Activated T-cell treated with anti-CD3 and anti-CD28 coated beads, Interleukin-2, amount 50 U/mL, for 72 hours (primary cell): ENCODE measurements at regions not wholly inside any gene's neighbourhood (a gene's known extent, or its start where the extent isn't known, plus 50 kb on each side); places are given as distances from the start of the nearest gene placed in this dataset.

Experiments
- ATAC-seq, 2 donors: fragments of 150-1000 bp; cut with Tn5 transposase; replicated peaks in 1 of 2; 2 replicates each; pipeline ENCODE4 v1.10.0; 2021; ENCODE audit warnings: moderate library complexity in 2 of 2, mild to moderate bottlenecking in 1 of 2
- DNase-seq, 2 donors: peaks; one replicate each; pipeline ENCODE4 v3.0.0; 2021 to 2022; ENCODE audit warnings: mixed read lengths in 1 of 2
- H3K27ac Mint-ChIP-seq: one replicate; pipeline ENCODE4 v1.8.0; 2022; ENCODE audit warnings: mild to moderate bottlenecking, moderate library complexity, mixed read lengths
- H3K27me3 Mint-ChIP-seq: one replicate; pipeline ENCODE4 v1.8.0; 2022; ENCODE audit warnings: low read depth, mixed read lengths
- H3K36me3 Mint-ChIP-seq, 2 donors: one replicate each; pipeline ENCODE4 v1.8.0; 2022; ENCODE audit warnings: mixed read lengths in 2 of 2, mild to moderate bottlenecking in 1 of 2; ENCODE audit not compliant: insufficient read depth in 2 of 2
- H3K4me1 Mint-ChIP-seq: one replicate; pipeline ENCODE4 v1.8.0; 2022; ENCODE audit warnings: low read depth, mixed read lengths
- H3K4me3 Mint-ChIP-seq, 2 donors: one replicate each; pipeline ENCODE4 v1.8.0; 2022; ENCODE audit warnings: mild to moderate bottlenecking in 2 of 2, mixed read lengths in 2 of 2, moderate library complexity in 2 of 2
- H3K9me3 Mint-ChIP-seq, 2 donors: one replicate each; pipeline ENCODE4 v1.8.0; 2022; ENCODE audit warnings: mixed read lengths in 2 of 2

GRCh38 chr15:62711691-62712454 lies 330.7 kb upstream of the TPM1 start:
- Mint-ChIP-seq H3K4me3 (peak overlapping the region; percentile 41 to 42), H3K27me3 (peaks cover 4% of the 10 kb centered on the region), H3K27ac (peak overlapping the region; percentile 77), H3K9me3 (no peaks in the 10 kb centered on the region), H3K36me3 (no peaks in the 10 kb centered on the region), H3K4me1 (peaks cover 19% of the 10 kb centered on the region)
- DNase-seq (peak; percentile 43 to 48), ATAC-seq (peak; percentile 98)

- peak; percentile 38 to 42 for ATAC-seq
- no peaks in the 10 kb centered on the region for H3K9me3 Mint-ChIP-seq
- H3K4me3 Mint-ChIP-seq = peak overlapping the region in 1 of 2 donors; percentile 41
- peaks cover 19% of the 10 kb centered on the region for H3K4me1 Mint-ChIP-seq
- no peak for DNase-seq
- peaks cover 4% of the 10 kb centered on the region for H3K27me3 Mint-ChIP-seq
- H3K27ac Mint-ChIP-seq = peak overlapping the region; percentile 77
- no peaks in the 10 kb centered on the region for H3K36me3 Mint-ChIP-seq
These were observed 330.1 kb upstream of the TPM1 start for GRCh38 chr15:62712455-62712839.

DNA sequence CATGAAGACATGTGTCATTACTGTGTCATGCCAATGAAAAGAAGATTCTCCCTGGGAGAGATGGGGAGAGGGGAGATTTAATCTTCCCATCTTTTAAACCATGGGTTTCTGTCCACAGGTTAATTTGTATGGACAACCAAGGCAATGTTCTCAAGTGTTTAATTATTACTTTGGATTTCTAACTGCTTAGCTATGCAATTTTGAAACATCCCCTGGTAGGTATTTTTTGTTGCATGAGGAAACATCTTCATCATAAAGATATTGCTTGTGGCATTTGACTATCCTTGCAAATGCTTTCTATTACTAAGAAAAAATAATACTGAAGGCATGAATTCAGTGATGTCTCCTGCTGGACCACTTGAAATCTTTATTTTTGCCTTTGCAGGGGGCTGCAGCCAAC lies 326.6 kb upstream of the TPM1 start:
- H3K36me3 Mint-ChIP-seq = no peaks in the 10 kb centered on the region

DNA sequence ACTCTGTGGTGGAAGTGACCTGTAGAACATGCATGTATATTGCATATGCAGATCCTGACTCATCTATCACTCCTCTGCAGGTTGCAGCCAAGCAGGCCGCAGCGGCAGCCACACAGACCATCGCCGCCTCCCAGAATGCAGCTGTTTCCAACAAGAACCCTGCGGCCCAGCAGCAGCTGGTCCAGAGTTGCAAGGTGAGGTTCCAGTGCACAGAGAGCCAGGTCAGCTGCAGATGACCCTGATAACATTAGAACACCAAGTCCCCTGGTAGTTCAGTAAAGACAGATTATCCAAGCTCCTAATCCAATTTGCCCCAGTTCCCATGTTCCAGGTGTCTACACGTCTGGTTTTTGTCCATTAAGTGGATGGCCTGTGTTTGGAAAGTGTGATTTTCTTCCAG lies 325.1 kb upstream of the TPM1 start:
- H3K27me3 Mint-ChIP-seq = no peaks in the 10 kb centered on the region
- no peaks in the 10 kb centered on the region for H3K36me3 Mint-ChIP-seq
- H3K4me3 Mint-ChIP-seq = no peak overlapping the region
- H3K4me1 Mint-ChIP-seq = peaks cover 1% of the 10 kb centered on the region
- H3K9me3 Mint-ChIP-seq = no peaks in the 10 kb centered on the region
- no peak overlapping the region for H3K27ac Mint-ChIP-seq
- ATAC-seq (no peak), DNase-seq (no peak)

More for the DNA sequence above, 326.6 kb upstream of the TPM1 start:
- peaks cover 17% of the 10 kb centered on the region for H3K4me1 Mint-ChIP-seq
- H3K9me3 Mint-ChIP-seq = no peaks in the 10 kb centered on the region
- no peak for DNase-seq
- no peaks in the 10 kb centered on the region for H3K27me3 Mint-ChIP-seq
- H3K4me3 Mint-ChIP-seq = no peak overlapping the region
- ATAC-seq = no peak
- H3K27ac Mint-ChIP-seq = no peak overlapping the region

- DNase-seq = no peak
- no peaks in the 10 kb centered on the region for H3K4me1 Mint-ChIP-seq
- no peak overlapping the region for H3K27ac Mint-ChIP-seq
- H3K9me3 Mint-ChIP-seq = no peaks in the 10 kb centered on the region
- ATAC-seq = no peak
- no peak overlapping the region for H3K4me3 Mint-ChIP-seq
- H3K27me3 Mint-ChIP-seq = no peaks in the 10 kb centered on the region
- H3K36me3 Mint-ChIP-seq = no peaks in the 10 kb centered on the region
These were observed 323.2 kb upstream of the TPM1 start for GRCh38 chr15:62719316-62719715.

GRCh38 chr15:62722237-62722636 lies 320.3 kb upstream of the TPM1 start:
- Mint-ChIP-seq H3K27me3 (no peaks in the 10 kb centered on the region), H3K36me3 (no peaks in the 10 kb centered on the region), H3K27ac (no peak overlapping the region), H3K4me3 (no peak overlapping the region), H3K9me3 (no peaks in the 10 kb centered on the region), H3K4me1 (no peaks in the 10 kb centered on the region)
- ATAC-seq (no peak), DNase-seq (no peak)

DNA sequence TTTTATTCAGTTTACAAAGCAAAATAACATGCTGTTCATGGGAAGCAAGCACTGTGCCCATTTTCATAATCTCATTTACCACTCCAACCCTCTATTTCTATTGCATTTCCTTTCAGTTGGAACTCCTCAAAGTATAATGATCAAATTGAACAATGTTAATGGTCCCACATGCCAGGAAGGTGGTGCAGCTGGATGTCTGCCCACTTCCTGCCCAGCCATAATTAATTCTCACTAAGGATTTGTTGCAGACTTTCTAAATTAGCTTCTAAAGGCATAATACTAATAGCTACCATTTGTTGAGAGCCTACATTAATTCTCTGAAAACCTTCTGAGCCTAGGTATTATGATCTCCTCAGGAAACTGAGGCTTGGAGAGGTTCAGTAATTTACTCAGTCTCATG lies 316.1 kb upstream of the TPM1 start:
- no peak for ATAC-seq
- H3K4me1 Mint-ChIP-seq = no peaks in the 10 kb centered on the region
- H3K27ac Mint-ChIP-seq = no peak overlapping the region
- H3K36me3 Mint-ChIP-seq = no peaks in the 10 kb centered on the region
- H3K9me3 Mint-ChIP-seq = peaks cover 0 to 3% of the 10 kb centered on the region in 2 donors
- no peak for DNase-seq
- H3K27me3 Mint-ChIP-seq = peaks cover 10% of the 10 kb centered on the region
- no peak overlapping the region for H3K4me3 Mint-ChIP-seq

GRCh38 chr15:62727501-62727900 lies 315.0 kb upstream of the TPM1 start:
- Mint-ChIP-seq H3K9me3 (peaks cover 0 to 3% of the 10 kb centered on the region in 2 donors), H3K27me3 (peaks cover 10% of the 10 kb centered on the region), H3K4me1 (no peaks in the 10 kb centered on the region), H3K27ac (no peak overlapping the region), H3K36me3 (no peaks in the 10 kb centered on the region), H3K4me3 (no peak overlapping the region)
- ATAC-seq (no peak), DNase-seq (no peak)

DNA sequence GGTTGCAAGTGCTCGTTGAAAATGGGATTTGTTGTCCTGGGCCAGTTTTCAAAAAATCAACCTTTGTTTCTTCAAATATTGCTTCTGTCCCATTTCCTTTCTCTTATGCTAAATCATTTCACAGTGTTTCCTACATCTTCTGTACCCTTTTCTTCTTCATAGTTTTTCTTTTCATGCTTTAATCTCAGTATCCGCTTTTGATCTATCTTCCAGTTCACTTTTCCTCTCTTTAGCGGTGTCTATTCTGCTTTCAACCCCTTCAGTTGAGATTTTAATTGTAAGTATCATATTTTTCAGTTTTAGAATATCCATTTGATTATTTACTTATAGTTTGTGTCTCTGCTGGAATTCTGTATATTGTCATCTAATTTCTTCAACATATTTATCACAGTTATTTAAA lies 311.7 kb upstream of the TPM1 start:
- peaks cover 16% of the 10 kb centered on the region for H3K27me3 Mint-ChIP-seq
- no peak for DNase-seq
- no peaks in the 10 kb centered on the region for H3K4me1 Mint-ChIP-seq
- ATAC-seq = no peak
- peaks cover 0 to 3% of the 10 kb centered on the region in 2 donors for H3K9me3 Mint-ChIP-seq
- no peak overlapping the region for H3K4me3 Mint-ChIP-seq
- no peak overlapping the region for H3K27ac Mint-ChIP-seq
- no peaks in the 10 kb centered on the region for H3K36me3 Mint-ChIP-seq

- no peak overlapping the region for H3K27ac Mint-ChIP-seq
- ATAC-seq (no peak), DNase-seq (no peak)
- H3K27me3 Mint-ChIP-seq = peaks cover 16% of the 10 kb centered on the region
- no peaks in the 10 kb centered on the region for H3K4me1 Mint-ChIP-seq
- no peak overlapping the region for H3K4me3 Mint-ChIP-seq
- peaks cover 0 to 3% of the 10 kb centered on the region in 2 donors for H3K9me3 Mint-ChIP-seq
- no peaks in the 10 kb centered on the region for H3K36me3 Mint-ChIP-seq
These were observed 310.5 kb upstream of the TPM1 start for GRCh38 chr15:62732078-62732477.

DNA sequence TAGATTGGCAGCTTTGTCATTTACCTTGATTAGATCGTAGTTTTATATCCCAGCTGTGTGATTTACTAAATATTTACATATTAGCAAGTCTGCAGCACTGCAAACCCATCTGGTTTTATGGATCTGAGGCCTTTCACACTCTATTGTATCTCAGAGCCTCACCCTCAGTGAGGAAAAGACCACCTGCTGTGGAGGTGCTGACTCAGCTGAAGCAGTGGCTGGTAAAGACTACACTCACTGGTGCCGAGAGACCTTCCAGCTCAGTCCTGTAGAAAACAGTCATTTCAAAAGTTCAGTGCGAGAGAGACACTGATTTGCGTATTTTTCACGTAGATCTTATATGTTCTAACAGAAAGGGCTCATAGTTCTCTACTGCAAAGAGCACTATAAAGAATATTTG lies 307.8 kb upstream of the TPM1 start:
- Mint-ChIP-seq H3K4me1 (no peaks in the 10 kb centered on the region), H3K27me3 (peaks cover 16% of the 10 kb centered on the region), H3K4me3 (no peak overlapping the region), H3K27ac (no peak overlapping the region), H3K36me3 (no peaks in the 10 kb centered on the region), H3K9me3 (peaks cover 0 to 3% of the 10 kb centered on the region in 2 donors)
- ATAC-seq (no peak), DNase-seq (no peak)

DNA sequence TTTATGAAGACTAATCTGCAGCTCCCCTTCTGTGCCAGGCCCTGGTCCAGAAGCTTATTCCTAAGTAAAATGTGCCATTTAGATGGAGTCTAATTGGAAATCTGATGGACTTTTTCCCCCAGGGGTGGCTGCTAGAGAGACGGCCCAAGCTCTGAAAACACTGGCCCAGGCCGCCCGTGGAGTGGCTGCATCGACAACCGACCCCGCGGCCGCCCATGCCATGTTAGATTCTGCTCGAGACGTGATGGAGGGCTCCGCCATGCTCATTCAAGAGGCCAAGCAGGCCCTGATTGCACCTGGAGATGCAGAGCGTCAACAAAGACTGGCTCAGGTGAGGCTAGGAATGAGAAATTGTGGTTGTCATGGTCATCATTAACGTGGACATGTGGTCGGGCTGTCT lies 305.8 kb upstream of the TPM1 start:
- H3K27ac Mint-ChIP-seq = no peak overlapping the region
- H3K27me3 Mint-ChIP-seq = peaks cover 5% of the 10 kb centered on the region
- no peak overlapping the region for H3K4me3 Mint-ChIP-seq
- H3K4me1 Mint-ChIP-seq = no peaks in the 10 kb centered on the region
- DNase-seq (no peak), ATAC-seq (no peak)
- H3K36me3 Mint-ChIP-seq = no peaks in the 10 kb centered on the region
- no peaks in the 10 kb centered on the region for H3K9me3 Mint-ChIP-seq

DNA sequence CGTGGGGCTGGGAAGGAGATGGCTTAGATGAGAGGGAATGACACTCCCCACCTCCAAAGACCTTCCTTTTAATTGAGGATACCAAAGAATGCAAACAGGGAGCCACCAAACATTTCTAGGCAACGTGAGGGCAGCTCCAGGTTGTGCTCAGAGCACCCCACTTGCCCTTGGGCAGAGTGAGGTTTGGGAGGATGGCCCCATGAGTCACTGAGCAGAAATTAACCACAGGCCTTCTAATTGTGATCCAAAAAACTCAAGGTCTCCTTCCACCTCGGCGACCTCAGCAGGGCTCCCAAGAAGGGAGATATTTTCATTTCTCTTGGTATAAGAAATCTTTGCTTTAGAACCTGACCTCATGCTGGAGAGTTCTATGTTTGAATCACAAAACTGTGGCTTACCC lies 305.0 kb upstream of the TPM1 start:
- Mint-ChIP-seq H3K36me3 (no peaks in the 10 kb centered on the region), H3K4me3 (no peak overlapping the region), H3K4me1 (no peaks in the 10 kb centered on the region), H3K9me3 (no peaks in the 10 kb centered on the region), H3K27ac (no peak overlapping the region), H3K27me3 (peaks cover 5% of the 10 kb centered on the region)
- ATAC-seq (no peak), DNase-seq (no peak)

DNA sequence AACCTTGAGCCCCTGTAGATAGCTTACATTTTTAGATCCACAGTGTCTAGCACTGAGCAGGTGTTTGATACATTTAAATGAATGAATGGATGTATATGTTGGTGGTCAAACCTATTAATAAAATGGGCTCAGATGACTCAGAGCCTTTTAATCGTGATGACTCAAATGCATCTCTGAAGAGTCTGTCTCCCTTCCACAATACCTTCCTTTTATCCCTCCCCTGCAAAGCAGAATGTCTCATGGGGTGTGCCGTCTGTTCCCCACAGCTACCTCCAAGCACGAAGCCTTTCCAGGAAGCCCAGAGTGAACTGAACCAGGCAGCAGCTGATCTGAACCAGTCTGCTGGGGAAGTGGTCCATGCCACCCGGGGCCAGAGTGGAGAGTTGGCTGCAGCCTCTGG lies 303.5 kb upstream of the TPM1 start:
- no peaks in the 10 kb centered on the region for H3K9me3 Mint-ChIP-seq
- H3K27ac Mint-ChIP-seq = no peak overlapping the region
- DNase-seq (no peak), ATAC-seq (no peak)
- H3K4me3 Mint-ChIP-seq = no peak overlapping the region
- H3K27me3 Mint-ChIP-seq = peaks cover 3% of the 10 kb centered on the region
- H3K4me1 Mint-ChIP-seq = no peaks in the 10 kb centered on the region
- no peaks in the 10 kb centered on the region for H3K36me3 Mint-ChIP-seq
